GM21423 (cell line): ENCODE measurements at regions not wholly inside any gene's neighbourhood (a gene's known extent, or its start where the extent isn't known, plus 50 kb on each side); places are given as distances from the start of the nearest gene placed in this dataset.
"Not testable (repeated sequence)": the region's sequence is repeated elsewhere in the genome, so short reads cannot be mapped to it uniquely, and the experiment has no call there.

Experiments
- ATAC-seq: cut with Tn5 transposase; IDR thresholded peaks from one replicate; pipeline ENCODE4 v1.9.1; 2021; ENCODE audit warnings: mild to moderate bottlenecking, moderate library complexity; ENCODE audit not compliant: unreplicated experiment

- ATAC-seq: no peak
Observed at GRCh38 chr2:22902662-22903165, 482.3 kb upstream of the KLHL29 start.

GRCh38 chr2:22903616-22904015, 481.4 kb upstream of the KLHL29 start:
- ATAC-seq: no peak

- no peak for ATAC-seq
Observed at GRCh38 chr2:22904126-22904684, 480.8 kb upstream of the KLHL29 start.

- ATAC-seq: no peak
Observed at GRCh38 chr2:22907330-22907729, 477.6 kb upstream of the KLHL29 start.

GRCh38 chr2:22912398-22912797, 472.6 kb upstream of the KLHL29 start:
- ATAC-seq: no peak

GRCh38 chr2:22929998-22930397, 455.0 kb upstream of the KLHL29 start:
- no peak for ATAC-seq

- no peak for ATAC-seq
Observed at GRCh38 chr2:22930781-22931180, 454.2 kb upstream of the KLHL29 start.

- ATAC-seq: no peak
Observed at GRCh38 chr2:22932288-22932687, 452.7 kb upstream of the KLHL29 start.

GRCh38 chr2:22934747-22935146, 450.2 kb upstream of the KLHL29 start:
- ATAC-seq: no peak

- no peak for ATAC-seq
Observed at GRCh38 chr2:22942441-22942840, 442.5 kb upstream of the KLHL29 start.

- ATAC-seq: no peak
Observed at GRCh38 chr2:22944143-22944542, 440.8 kb upstream of the KLHL29 start.

- ATAC-seq: no peak
Observed at GRCh38 chr2:22946553-22946952, 438.4 kb upstream of the KLHL29 start.

GRCh38 chr2:22947741-22948140, 437.2 kb upstream of the KLHL29 start:
- ATAC-seq: no peak

- ATAC-seq: no peak
Observed at GRCh38 chr2:22950431-22950830, 434.5 kb upstream of the KLHL29 start.

- ATAC-seq: no peak
Observed at GRCh38 chr2:22952656-22953225, 432.2 kb upstream of the KLHL29 start.

GRCh38 chr2:22957446-22957845, 427.5 kb upstream of the KLHL29 start:
- ATAC-seq: no peak

GRCh38 chr2:22958308-22958707, 426.7 kb upstream of the KLHL29 start:
- ATAC-seq: no peak

GRCh38 chr2:22967756-22968155, 417.2 kb upstream of the KLHL29 start:
- ATAC-seq: no peak

- ATAC-seq: no peak
Observed at GRCh38 chr2:22970284-22970975, 414.5 kb upstream of the KLHL29 start.

- no peak for ATAC-seq
Observed at GRCh38 chr2:22970991-22971390, 414.0 kb upstream of the KLHL29 start.

- ATAC-seq: no peak
Observed at GRCh38 chr2:22981785-22982184, 403.2 kb upstream of the KLHL29 start.

GRCh38 chr2:22984152-22984551, 400.8 kb upstream of the KLHL29 start:
- not testable (repeated sequence) for ATAC-seq
